Aorta (tissue), 5 donors: ENCODE measurements at regions not wholly inside any gene's neighbourhood (a gene's known extent, or its start where the extent isn't known, plus 50 kb on each side); places are given as distances from the start of the nearest gene placed in this dataset.

Source experiments
- ATAC-seq: fragments of 200-7000 bp; cut with Tn5 transposase; one replicate; pipeline ENCODE4 v1.9.1; 2022; ENCODE audit warnings: moderate library complexity; ENCODE audit not compliant: low FRiP score
- DNase-seq, 2 donors: peaks; one replicate each; pipeline ENCODE4 v3.0.0-alpha.2; 2020
- H3K27ac ChIP-seq, 2 donors: one replicate each; pipeline ENCODE4 v1.5.1; 2013; ENCODE audit warnings: low read length in 2 of 2, mild to moderate bottlenecking in 2 of 2, moderate library complexity in 2 of 2, control low read depth in 1 of 2, inconsistent platforms in 1 of 2, low read depth in 1 of 2
- H3K27me3 ChIP-seq, 2 donors: one replicate each; pipeline ENCODE4 v1.6.1; 2013; ENCODE audit warnings: control low read depth in 1 of 2, low read length in 1 of 2, mild to moderate bottlenecking in 1 of 2, moderate library complexity in 1 of 2; ENCODE audit not compliant: insufficient read depth in 2 of 2, control insufficient read depth in 1 of 2
- H3K36me3 ChIP-seq, 2 donors: one replicate each; pipeline ENCODE4 v1.6.1; 2013; ENCODE audit warnings: control low read depth in 1 of 2, low read length in 1 of 2, mild to moderate bottlenecking in 1 of 2; ENCODE audit not compliant: insufficient read depth in 2 of 2, control insufficient read depth in 1 of 2
- H3K4me1 ChIP-seq, 2 donors: one replicate each; pipeline ENCODE4 v1.6.1; 2013; ENCODE audit warnings: low read length in 2 of 2, control low read depth in 1 of 2, mild to moderate bottlenecking in 1 of 2, moderate library complexity in 1 of 2; ENCODE audit not compliant: insufficient read depth in 2 of 2, control insufficient read depth in 1 of 2
- H3K4me3 ChIP-seq, 2 donors: one replicate each; pipeline ENCODE4 v1.5.1; 2013; ENCODE audit warnings: low read length in 2 of 2, control low read depth in 1 of 2, mild to moderate bottlenecking in 1 of 2
- H3K9me3 ChIP-seq: one replicate; pipeline ENCODE4 v1.6.1; 2013; ENCODE audit warnings: mild to moderate bottlenecking, low read length; ENCODE audit not compliant: control insufficient read depth
- WGBS, 2 donors: extraction: QIAGEN DNeasy Blood & Tissue Kit; methylation state at CpG; one replicate each; pipeline ENCODE4 v1.1.7; 2013; 5-methylcytosine and 5-hydroxymethylcytosine counted together
- intact Hi-C, 2 donors: fragments of 100-400 bp; cut with DNase I; formaldehyde crosslinking; loops; one replicate each; pipeline versions ENCODE4 v1.14.2 to v1.15.0; 2022
- donor health status: healthy with polysubstance abuse.
- donor health status: Bipolar disorder and iron deficiency.
- donor health status: DM: no; HTN: no; CAD: no.
- donor health status: DM: no; HTN: no; CAD: no.
- donor health status: DM: yes; HTN: yes; CAD: no.

GRCh38 chr4:136392576-136392975 is 1139.7 kb downstream of the PCDH18 start:
- Histone ChIP-seq H3K4me1 (no peaks in the 10 kb centered on the region), H3K4me3 (no peak overlapping the region), H3K9me3 (no peaks in the 10 kb centered on the region), H3K27ac (no peak overlapping the region), H3K27me3 (no peaks in the 10 kb centered on the region), H3K36me3 (no peaks in the 10 kb centered on the region)
- DNase-seq (no peak), ATAC-seq (no peak)
- intact Hi-C loops, result no loop called here

GRCh38 chr4:136390824-136391223 is 1141.5 kb downstream of the PCDH18 start:
- WGBS, 2 donors, result 97% methylated on average over 1 of the region's 1 CpG
- H3K4me3 ChIP-seq, result no peak overlapping the region

GRCh38 chr4:136383082-136383481 is 1149.2 kb downstream of the PCDH18 start:
- no peak overlapping the region for H3K27ac ChIP-seq
- intact Hi-C loops, result no loop called here
- H3K4me3 ChIP-seq, result no peak overlapping the region
- H3K9me3 ChIP-seq, result no peaks in the 10 kb centered on the region
- no peaks in the 10 kb centered on the region for H3K4me1 ChIP-seq
- H3K27me3 ChIP-seq, result no peaks in the 10 kb centered on the region
- no peak for ATAC-seq
- no peaks in the 10 kb centered on the region for H3K36me3 ChIP-seq
- WGBS, 2 donors, result 97 to 100% methylated on average over 1 of the region's 1 CpG
- no peak for DNase-seq

More at GRCh38 chr4:136390824-136391223, 1141.5 kb downstream of the PCDH18 start:
- H3K27ac ChIP-seq, result no peak overlapping the region
- intact Hi-C loops, result no loop called here
- H3K4me1 ChIP-seq, result no peaks in the 10 kb centered on the region
- ATAC-seq, result no peak
- no peaks in the 10 kb centered on the region for H3K27me3 ChIP-seq
- no peak for DNase-seq
- H3K36me3 ChIP-seq, result no peaks in the 10 kb centered on the region
- H3K9me3 ChIP-seq, result no peaks in the 10 kb centered on the region

- Histone ChIP-seq H3K27ac (no peak overlapping the region), H3K9me3 (no peaks in the 10 kb centered on the region), H3K36me3 (no peaks in the 10 kb centered on the region), H3K4me3 (no peak overlapping the region), H3K27me3 (no peaks in the 10 kb centered on the region), H3K4me1 (no peaks in the 10 kb centered on the region)
- ATAC-seq (no peak), DNase-seq (no peak)
- 89 to 93% methylated on average over 2 of the region's 2 CpGs for WGBS, 2 donors
- intact Hi-C loops, result no loop called here
Measured at GRCh38 chr4:136371231-136371630, 1161.1 kb downstream of the PCDH18 start.

- Histone ChIP-seq H3K4me3 (no peak overlapping the region), H3K27me3 (no peaks in the 10 kb centered on the region), H3K9me3 (no peaks in the 10 kb centered on the region), H3K4me1 (no peaks in the 10 kb centered on the region), H3K36me3 (no peaks in the 10 kb centered on the region), H3K27ac (no peak overlapping the region)
- ATAC-seq (no peak), DNase-seq (no peak)
- intact Hi-C loops, result no loop called here
- WGBS, 2 donors, result 23 to 26% methylated on average over 2 of the region's 2 CpGs
Measured at GRCh38 chr4:136369073-136369472, 1163.2 kb downstream of the PCDH18 start.

- Histone ChIP-seq H3K4me3 (no peak overlapping the region), H3K27ac (no peak overlapping the region), H3K4me1 (no peaks in the 10 kb centered on the region), H3K9me3 (no peaks in the 10 kb centered on the region), H3K27me3 (no peaks in the 10 kb centered on the region), H3K36me3 (no peaks in the 10 kb centered on the region)
- ATAC-seq, result no peak
- intact Hi-C loops, result no loop called here
- DNase-seq, result no peak
Measured at GRCh38 chr4:136357556-136357955, 1174.7 kb downstream of the PCDH18 start.

DNA sequence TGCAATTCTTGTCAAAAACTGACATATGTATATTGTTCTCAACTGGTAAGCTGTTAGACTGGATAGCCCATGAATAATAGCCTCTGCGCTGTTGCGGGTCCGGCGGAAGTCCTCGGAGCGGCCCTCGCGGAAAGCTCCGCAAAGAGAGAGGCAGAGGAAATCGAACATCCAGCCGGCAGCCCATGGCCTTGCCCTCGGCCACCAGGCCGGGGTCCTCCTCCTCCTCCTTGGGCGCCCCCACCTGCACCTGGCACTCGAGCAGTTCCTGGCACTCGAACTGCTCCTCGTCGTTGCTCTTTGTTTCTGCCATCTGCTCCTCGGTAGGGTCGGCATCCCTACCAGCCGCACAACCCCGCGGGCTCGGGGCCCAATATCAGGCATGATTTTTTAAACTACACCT is 1176.3 kb downstream of the PCDH18 start:
- no peaks in the 10 kb centered on the region for H3K9me3 ChIP-seq
- H3K27ac ChIP-seq, result no peak overlapping the region
- no peak for DNase-seq
- intact Hi-C loops, result no loop called here
- H3K4me1 ChIP-seq, result no peaks in the 10 kb centered on the region
- WGBS, 2 donors, result 92 to 95% methylated on average over 24 of the region's 24 CpGs
- no peaks in the 10 kb centered on the region for H3K36me3 ChIP-seq
- H3K27me3 ChIP-seq, result no peaks in the 10 kb centered on the region
- no peak for ATAC-seq
- no peak overlapping the region for H3K4me3 ChIP-seq

DNA sequence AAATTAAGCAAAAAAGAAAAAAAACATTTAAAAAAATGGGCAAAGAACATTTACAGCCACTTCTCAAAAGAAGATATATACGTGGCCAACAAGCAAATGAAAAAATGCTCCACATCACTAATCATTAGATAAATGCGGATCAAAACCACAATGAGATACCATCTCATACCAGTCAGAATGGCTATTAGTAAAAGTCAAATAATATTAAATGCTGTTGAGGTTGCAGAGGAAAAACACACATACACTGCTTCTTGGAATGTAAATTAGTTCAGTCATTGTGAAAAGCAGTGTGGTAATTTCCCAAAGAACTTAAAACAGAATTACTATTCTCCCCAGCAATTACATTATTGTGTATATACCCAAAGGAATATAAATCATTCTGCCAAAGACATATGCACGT is 1189.0 kb downstream of the PCDH18 start:
- Histone ChIP-seq H3K9me3 (no peaks in the 10 kb centered on the region), H3K27ac (no peak overlapping the region), H3K27me3 (no peaks in the 10 kb centered on the region), H3K4me1 (no peaks in the 10 kb centered on the region), H3K36me3 (no peaks in the 10 kb centered on the region), H3K4me3 (no peak overlapping the region)
- intact Hi-C loops, result no loop called here
- ATAC-seq (no peak), DNase-seq (no peak)
- 71 to 76% methylated on average over 3 of the region's 3 CpGs for WGBS, 2 donors

DNA sequence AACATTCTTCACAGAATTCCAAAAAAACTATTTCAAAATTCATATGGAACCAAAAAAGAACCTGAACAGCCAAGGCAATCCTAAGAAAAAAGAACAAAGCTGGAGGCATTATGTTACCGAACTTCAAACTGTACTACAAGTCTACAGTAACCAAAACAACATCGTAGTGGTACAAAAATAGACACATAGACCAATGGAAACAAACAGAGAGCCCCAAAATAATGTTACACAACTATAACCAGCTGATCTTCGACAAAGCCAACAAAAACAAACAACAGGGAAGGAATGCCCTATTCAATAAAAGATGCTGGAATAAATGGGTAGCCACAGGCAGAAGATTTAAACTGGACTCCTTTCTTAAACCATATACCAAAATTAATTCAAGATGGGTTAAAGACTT is 1189.6 kb downstream of the PCDH18 start:
- WGBS, 2 donors, result 26 to 39% methylated on average over 3 of the region's 3 CpGs
- Histone ChIP-seq H3K27ac (no peak overlapping the region), H3K27me3 (no peaks in the 10 kb centered on the region), H3K9me3 (no peaks in the 10 kb centered on the region), H3K4me3 (no peak overlapping the region), H3K36me3 (no peaks in the 10 kb centered on the region), H3K4me1 (no peaks in the 10 kb centered on the region)
- intact Hi-C loops, result no loop called here
- ATAC-seq (no peak), DNase-seq (no peak)
